H1 (cell line): ENCODE measurements at regions not wholly inside any gene's neighbourhood (a gene's known extent, or its start where the extent isn't known, plus 50 kb on each side); places are given as distances from the start of the nearest gene placed in this dataset.

ENCODE experiments used
- CTCF ChIA-PET: fragments of 300-600 bp; sonication (Branson Sonifier 250); formaldehyde crosslinking; loops from one replicate; lab custom pipeline; 2021; ENCODE audit not compliant: partially characterized antibody; lab: Charles Lee
- POLR2A ChIA-PET: fragments of 300-600 bp; sonication (Branson Sonifier 250); formaldehyde crosslinking; loops from one replicate; lab custom pipeline; 2021; ENCODE audit warnings: inconsistent platforms; ENCODE audit not compliant: partially characterized antibody; lab: Charles Lee
- DNase-seq, 2 experiments: peaks; one replicate each; pipeline versions ENCODE4 v3.0.0 to v3.0.0-alpha.2; 2010 to 2022; ENCODE audit warnings: low spot score in 2 of 2, low read depth in 1 of 2, mixed read lengths in 1 of 2
- FAIRE-seq: peaks from 2 replicates; lab custom pipeline; 2011; peaks lifted over from hg19 to GRCh38; lab: Jason Lieb, UNC
- H2AFZ ChIP-seq: 2 replicates; pipeline ENCODE4 v1.8.1; 2012; ENCODE audit warnings: low read length, inconsistent platforms
- H2AK5ac ChIP-seq: 2 replicates; pipeline ENCODE4 v1.6.1; 2013; ENCODE audit warnings: low read depth, low read length
- H2BK120ac ChIP-seq: replicated peaks from 2 replicates; pipeline ENCODE3; 2013; ENCODE audit warnings: low read depth, low read length, inconsistent platforms
- H2BK12ac ChIP-seq: 2 replicates; pipeline ENCODE4 v1.6.1; 2013; ENCODE audit warnings: low read depth, low read length
- H2BK15ac ChIP-seq: 2 replicates; pipeline ENCODE4 v1.6.1; 2013; ENCODE audit warnings: low read length
- H2BK20ac ChIP-seq: 2 replicates; pipeline ENCODE4 v1.6.1; 2013; ENCODE audit warnings: low read length
- H2BK5ac ChIP-seq: 2 replicates; pipeline ENCODE4 v1.6.1; 2013; ENCODE audit warnings: low read depth, low read length
- H3K14ac ChIP-seq: 2 replicates; pipeline ENCODE4 v1.6.1; 2013; ENCODE audit warnings: inconsistent platforms; ENCODE audit not compliant: insufficient read length
- H3K18ac ChIP-seq: 2 replicates; pipeline ENCODE4 v1.6.1; 2013; ENCODE audit warnings: low read length; ENCODE audit errors: extremely low read depth
- H3K23ac ChIP-seq: 2 replicates; pipeline ENCODE4 v1.6.1; 2013; ENCODE audit warnings: inconsistent platforms; ENCODE audit not compliant: insufficient read length
- H3K23me2 ChIP-seq: 2 replicates; pipeline ENCODE4 v1.6.1; 2013; ENCODE audit warnings: low read depth, low read length
- H3K27ac ChIP-seq: 2 replicates; pipeline ENCODE4 v1.6.1; 2011; ENCODE audit warnings: low read depth, low read length, inconsistent platforms
- H3K27me3 ChIP-seq, 4 experiments: replicated peaks in 1 of 4; 1 replicate in 1 of 4; 2 replicates in 3 of 4; pipeline versions ENCODE4 v1.6.1 to v1.8.1; 2011 to 2013; ENCODE audit warnings: low read length in 3 of 4, mild to moderate bottlenecking in 3 of 4, inconsistent platforms in 2 of 4, mixed read lengths in 2 of 4, moderate library complexity in 1 of 4; ENCODE audit not compliant: control insufficient read depth in 3 of 4, insufficient read depth in 3 of 4; ENCODE audit errors: extremely low read depth in 1 of 4
- H3K36me3 ChIP-seq, 4 experiments: 2 replicates each; pipeline versions ENCODE4 v1.6.1 to v1.8.1; 2011 to 2013; ENCODE audit warnings: mild to moderate bottlenecking in 4 of 4, low read length in 3 of 4, moderate library complexity in 2 of 4, control low read depth in 1 of 4, inconsistent platforms in 1 of 4; ENCODE audit not compliant: insufficient read depth in 4 of 4, control insufficient read depth in 2 of 4
- H3K4ac ChIP-seq: replicated peaks from 2 replicates; pipeline ENCODE3; 2013; ENCODE audit warnings: low read length, low read depth, mixed read lengths, inconsistent platforms; ENCODE audit not compliant: insufficient read length
- H3K4me1 ChIP-seq, 4 experiments: replicated peaks in 1 of 4; 1 replicate in 1 of 4; 2 replicates in 3 of 4; pipeline versions ENCODE4 v1.6.1 to v1.8.1; 2011 to 2013; ENCODE audit warnings: low read length in 3 of 4, inconsistent platforms in 2 of 4, mixed read lengths in 1 of 4; ENCODE audit not compliant: insufficient read depth in 4 of 4, control insufficient read depth in 3 of 4
- H3K4me2 ChIP-seq, 2 experiments: 2 replicates each; pipeline versions ENCODE4 v1.6.1 to v1.8.1; 2011 to 2013; ENCODE audit warnings: low read depth in 2 of 2, low read length in 2 of 2, control low read depth in 1 of 2, inconsistent platforms in 1 of 2, mild to moderate bottlenecking in 1 of 2; ENCODE audit not compliant: insufficient read depth in 1 of 2
- H3K4me3 ChIP-seq, 4 experiments: fragments of 200-600, 300-600 bp in 1 of 4; sonication (generic), shearing (Covaris generic), sonication (Bioruptor Twin) in 1 of 4; 2 replicates each; pipeline versions ENCODE4 v1.5.1 to v1.8.1; 2011 to 2016; ENCODE audit warnings: low read length in 4 of 4, low read depth in 3 of 4, control low read depth in 2 of 4, inconsistent platforms in 2 of 4, mild to moderate bottlenecking in 2 of 4, mixed read lengths in 1 of 4, moderate library complexity in 1 of 4; ENCODE audit not compliant: insufficient read depth in 2 of 4; ENCODE audit errors: extremely low read depth in 1 of 4
- H3K56ac ChIP-seq: replicated peaks from 2 replicates; pipeline ENCODE3; 2013; ENCODE audit warnings: low read depth, mild to moderate bottlenecking, mixed read lengths, low read length, inconsistent platforms; ENCODE audit not compliant: insufficient read length
- H3K79me1 ChIP-seq: 2 replicates; pipeline ENCODE4 v1.6.1; 2013; ENCODE audit warnings: low read depth, low read length, control low read depth
- H3K79me2 ChIP-seq, 2 experiments: 2 replicates each; pipeline versions ENCODE4 v1.6.1 to v1.8.1; 2012 to 2013; ENCODE audit warnings: low read length in 2 of 2, mild to moderate bottlenecking in 2 of 2, inconsistent platforms in 1 of 2; ENCODE audit not compliant: insufficient read depth in 2 of 2, control insufficient read depth in 1 of 2
- H3K9ac ChIP-seq, 4 experiments: replicated peaks in 1 of 4; 1 replicate in 1 of 4; 2 replicates in 3 of 4; pipeline versions ENCODE4 v1.6.1 to v1.8.1; 2011 to 2013; ENCODE audit warnings: low read depth in 3 of 4, low read length in 3 of 4, control low read depth in 2 of 4, mild to moderate bottlenecking in 2 of 4, moderate library complexity in 2 of 4, inconsistent platforms in 1 of 4; ENCODE audit errors: extremely low read depth in 1 of 4
- H3K9me3 ChIP-seq, 2 experiments: 2 replicates each; pipeline versions ENCODE4 v1.6.1 to v1.8.1; 2012 to 2013; ENCODE audit warnings: mild to moderate bottlenecking in 2 of 2, moderate library complexity in 2 of 2, control low read depth in 1 of 2, inconsistent platforms in 1 of 2, low read depth in 1 of 2, low read length in 1 of 2, mixed read lengths in 1 of 2; ENCODE audit not compliant: insufficient read depth in 2 of 2
- H4K20me1 ChIP-seq, 2 experiments: replicated peaks in 1 of 2; 2 replicates each; pipeline versions ENCODE3 to v1.8.1; 2011 to 2013; ENCODE audit warnings: inconsistent platforms in 2 of 2, low read length in 2 of 2, mild to moderate bottlenecking in 1 of 2; ENCODE audit not compliant: insufficient read depth in 2 of 2, control insufficient read depth in 1 of 2
- H4K5ac ChIP-seq: 2 replicates; pipeline ENCODE4 v1.6.1; 2013; ENCODE audit warnings: low read length, low read depth, mixed read lengths, inconsistent platforms; ENCODE audit not compliant: insufficient read length
- H4K8ac ChIP-seq: 2 replicates; pipeline ENCODE4 v1.8.0; 2013; ENCODE audit warnings: mild to moderate bottlenecking, moderate library complexity, low read length, inconsistent platforms; ENCODE audit not compliant: insufficient read depth; ENCODE audit errors: extremely low read depth
- H4K91ac ChIP-seq: replicated peaks from 2 replicates; pipeline ENCODE3; 2013; ENCODE audit warnings: low read length, mixed read lengths, inconsistent platforms; ENCODE audit not compliant: insufficient read length
- BACH1 ChIP-seq: IDR thresholded peaks from 2 replicates; pipeline ENCODE4 v1.6.1; 2012; ENCODE audit warnings: low read length, improper control_type of control experiment
- BCL11A ChIP-seq, 2 experiments: IDR thresholded peaks; one replicate each; pipeline ENCODE4 v1.6.1; 2011; ENCODE audit warnings: low read depth in 2 of 2, low read length in 2 of 2, mild to moderate bottlenecking in 2 of 2
- CBX5 ChIP-seq: fragments of 300-800, 300-1000 bp; sonication (generic); IDR thresholded peaks from 2 replicates; pipeline ENCODE4 v1.7.1; 2016; ENCODE audit warnings: antibody characterized with exemption, low read length, low read depth
- CEBPB ChIP-seq: IDR thresholded peaks from 2 replicates; pipeline ENCODE4 v1.6.1; 2012; ENCODE audit warnings: low read depth, low read length
- CREB1 ChIP-seq: IDR thresholded peaks from 2 replicates; pipeline ENCODE4 v1.6.1; 2012; ENCODE audit warnings: inconsistent platforms
- CTBP2 ChIP-seq: IDR thresholded peaks from 2 replicates; pipeline ENCODE4 v1.7.0; 2011; ENCODE audit warnings: borderline replicate concordance, mild to moderate bottlenecking, moderate library complexity, mixed read lengths, low read length; ENCODE audit not compliant: insufficient read depth, insufficient read length
- EZH2 ChIP-seq: fragments of 200-600 bp; sonication (generic); IDR thresholded peaks from 2 replicates; pipeline ENCODE4 v1.7.1; 2012; ENCODE audit warnings: low read depth, mild to moderate bottlenecking, moderate library complexity, low read length, inconsistent platforms; ENCODE audit not compliant: severe bottlenecking
- TAF1 ChIP-seq: IDR thresholded peaks from 2 replicates; pipeline ENCODE4 v1.6.1; 2011; ENCODE audit warnings: mild to moderate bottlenecking, low read depth, low read length
- WGBS, 2 experiments: shearing (Covaris generic) in 1 of 2; methylation state at CpG; one replicate each; pipeline versions ENCODE4 v1.1.6 to v1.1.7; 2013 to 2015; ENCODE audit warnings: low lambda C conversion rate in 2 of 2, mixed read lengths in 2 of 2, inconsistent platforms in 1 of 2, low coverage in 1 of 2, missing lambda C conversion rate in 1 of 2; ENCODE audit not compliant: insufficient replicate concordance in 2 of 2, insufficient coverage in 1 of 2, insufficient read length in 1 of 2; ENCODE audit errors: extremely low coverage in 1 of 2, missing lambda C conversion rate in 1 of 2; 5-methylcytosine and 5-hydroxymethylcytosine counted together

DNA sequence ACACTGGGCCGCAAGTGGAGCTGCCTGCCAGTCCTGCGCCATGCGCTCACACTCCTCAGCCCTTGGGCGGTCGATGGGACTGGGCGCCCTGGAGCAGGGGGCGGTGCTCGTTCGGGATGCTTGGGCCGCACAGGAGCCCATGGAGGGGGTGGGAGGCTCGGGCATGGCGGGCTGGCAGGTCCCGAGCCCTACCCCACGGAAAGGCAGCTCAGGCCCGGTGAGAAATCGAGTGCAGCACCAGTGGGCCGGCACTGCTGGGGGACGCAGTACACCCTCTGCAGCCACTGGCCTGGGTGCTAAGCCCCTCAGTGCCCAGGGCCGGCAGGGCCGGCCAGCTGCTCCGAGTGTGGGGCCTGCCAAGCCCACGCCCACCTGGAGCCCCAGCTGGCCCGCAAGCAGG is 328.7 kb upstream of the LRRC4C start:
- H4K5ac ChIP-seq = no peak overlapping the region
- no peak overlapping the region for H3K4ac ChIP-seq
- FAIRE-seq = no peak

More for the DNA sequence above, 328.7 kb upstream of the LRRC4C start:
- Histone ChIP-seq H3K36me3 (peaks cover 0 to 4% (median 0%) of the 10 kb centered on the region in 4 experiments; a peak in 2 of 8 replicates), H4K91ac (no peak overlapping the region), H3K23me2 (no peaks in the 10 kb centered on the region), H2BK120ac (no peak overlapping the region), H2AFZ (no peak overlapping the region), H2BK20ac (no peak overlapping the region), H3K4me2 (no peak overlapping the region), H3K4me3 (no peak overlapping the region), H3K27ac (no peak overlapping the region), H3K14ac (no peak overlapping the region), H3K27me3 (no peaks in the 10 kb centered on the region), H3K79me2 (no peaks in the 10 kb centered on the region), H3K9me3 (peaks cover 13 to 18% of the 10 kb centered on the region in 2 experiments; a peak in 3 of 4 replicates), H3K4me1 (no peaks in the 10 kb centered on the region), H3K18ac (no peak overlapping the region), H3K23ac (no peak overlapping the region), H3K56ac (no peak overlapping the region), H2AK5ac (no peak overlapping the region), H2BK12ac (no peak overlapping the region), H2BK15ac (no peak overlapping the region), H3K9ac (no peak overlapping the region), H2BK5ac (no peak overlapping the region), H4K8ac (no peak overlapping the region), H3K79me1 (no peaks in the 10 kb centered on the region), H4K20me1 (no peaks in the 10 kb centered on the region)
- TF ChIP-seq CTBP2 = no peak
- no peak for TF ChIP-seq BACH1
- no peak for TF ChIP-seq EZH2
- no peak for TF ChIP-seq CREB1
- no peak for TF ChIP-seq TAF1
- TF ChIP-seq BCL11A (IDR thresholded peaks at IDR 0.05; ENCODE audit: low read depth in 2 of 2, low read length in 2 of 2) = no peak
- TF ChIP-seq CEBPB = no peak
- TF ChIP-seq CBX5 = no peak
- CTCF ChIA-PET = no interaction called here
- WGBS, 2 experiments = 90% methylated on average over 14 of the region's 23 CpGs; no CpG with 5 or more reads in 1 of the 2 experiments
- POLR2A ChIA-PET = no interaction called here
- no peak for DNase-seq
